GM19328 (cell line): ENCODE measurements at regions not wholly inside any gene's neighbourhood (a gene's known extent, or its start where the extent isn't known, plus 50 kb on each side); places are given as distances from the start of the nearest gene placed in this dataset.

Experiments used
- ATAC-seq: cut with Tn5 transposase; IDR thresholded peaks from one replicate; pipeline ENCODE4 v1.9.1; 2021; ENCODE audit warnings: mild to moderate bottlenecking, moderate library complexity; ENCODE audit not compliant: unreplicated experiment

GRCh38 chr6:112785408-112785807 lies 438.3 kb downstream of the RFPL4B start:
- no peak for ATAC-seq

GRCh38 chr6:112786801-112787200 lies 439.7 kb downstream of the RFPL4B start:
- no peak for ATAC-seq

- no peak for ATAC-seq
Measured at GRCh38 chr6:112787371-112787770, 440.2 kb downstream of the RFPL4B start.

- no peak for ATAC-seq
Measured at GRCh38 chr6:112795316-112795715, 448.2 kb downstream of the RFPL4B start.

DNA sequence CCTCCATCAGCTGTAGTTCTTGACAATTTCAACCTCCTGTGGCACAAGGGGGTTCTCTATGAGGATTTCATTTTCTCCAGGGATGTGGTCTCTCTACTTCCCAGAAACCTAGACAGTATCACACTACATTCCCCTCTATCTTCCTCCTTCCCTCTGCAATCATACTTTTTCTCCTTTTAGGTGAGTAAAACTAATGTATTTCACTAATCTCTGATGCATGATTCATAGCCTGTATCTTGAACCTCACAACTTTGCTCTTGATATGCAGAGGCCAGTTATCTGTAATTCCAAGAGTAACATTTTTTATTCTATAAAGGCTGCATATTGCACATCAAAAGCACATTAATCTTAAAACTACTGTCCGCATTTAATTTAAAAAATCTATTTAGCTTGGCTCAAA lies 449.6 kb downstream of the RFPL4B start:
- ATAC-seq = no peak

DNA sequence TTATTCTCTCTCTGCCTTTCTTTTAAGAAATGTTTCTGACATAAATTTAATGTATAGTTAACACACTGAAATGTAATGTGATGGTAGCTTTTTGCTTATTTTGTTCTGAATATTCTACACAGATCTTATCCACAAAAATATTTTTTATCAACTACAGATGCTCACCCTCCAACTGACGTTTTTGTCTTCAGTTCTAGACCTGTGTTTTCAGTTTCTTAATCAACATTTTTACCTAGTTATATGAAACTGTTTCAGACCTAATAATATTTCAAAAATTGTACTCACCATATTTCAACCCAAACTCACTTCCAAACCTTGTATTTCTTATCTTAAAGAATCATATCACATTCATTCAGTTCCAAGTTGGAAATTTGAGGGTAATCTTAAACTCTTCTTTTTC lies 452.8 kb downstream of the RFPL4B start:
- no peak for ATAC-seq

DNA sequence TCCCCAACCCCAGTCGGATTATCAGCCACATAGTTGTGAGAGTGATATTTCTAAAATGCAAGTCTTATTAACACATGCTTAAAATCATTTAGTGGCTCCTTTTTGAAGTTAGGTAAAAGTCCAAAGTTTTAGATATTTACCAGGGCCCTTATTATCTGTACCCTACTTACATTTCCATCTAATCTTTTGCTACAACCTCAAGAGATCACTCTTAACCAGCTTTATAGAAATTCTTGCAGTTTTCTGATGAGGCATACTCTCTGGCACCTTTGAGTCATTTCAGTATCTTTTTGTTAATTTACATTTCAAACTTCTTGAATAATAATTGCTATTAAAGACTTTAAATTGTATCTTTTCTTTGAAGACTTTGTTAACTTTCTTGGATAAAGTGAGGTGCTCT lies 453.3 kb downstream of the RFPL4B start:
- ATAC-seq = no peak

DNA sequence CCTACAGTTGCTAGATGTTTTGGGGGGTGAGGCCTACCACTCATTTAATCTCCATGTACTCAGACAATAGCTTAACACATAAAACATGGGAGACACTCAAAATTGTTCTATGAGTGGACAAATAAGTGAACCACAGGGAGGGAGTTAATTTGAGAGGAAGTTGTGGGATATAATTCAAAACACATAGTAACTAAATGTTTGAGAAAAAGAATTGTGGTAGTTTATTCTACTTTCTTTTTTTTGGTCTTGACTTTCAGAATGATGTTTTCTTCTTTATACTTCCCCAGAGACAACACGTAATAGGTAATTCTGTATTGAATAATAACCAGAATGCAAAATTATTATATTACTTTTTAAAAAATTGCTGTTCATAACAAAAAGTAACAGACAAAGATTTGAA lies 453.8 kb downstream of the RFPL4B start:
- ATAC-seq = no peak

GRCh38 chr6:112801468-112802080 lies 454.4 kb downstream of the RFPL4B start:
- no peak for ATAC-seq

GRCh38 chr6:112802144-112802543 lies 455.0 kb downstream of the RFPL4B start:
- no peak for ATAC-seq

- ATAC-seq = no peak
Measured at GRCh38 chr6:112804638-112805330, 457.7 kb downstream of the RFPL4B start.

DNA sequence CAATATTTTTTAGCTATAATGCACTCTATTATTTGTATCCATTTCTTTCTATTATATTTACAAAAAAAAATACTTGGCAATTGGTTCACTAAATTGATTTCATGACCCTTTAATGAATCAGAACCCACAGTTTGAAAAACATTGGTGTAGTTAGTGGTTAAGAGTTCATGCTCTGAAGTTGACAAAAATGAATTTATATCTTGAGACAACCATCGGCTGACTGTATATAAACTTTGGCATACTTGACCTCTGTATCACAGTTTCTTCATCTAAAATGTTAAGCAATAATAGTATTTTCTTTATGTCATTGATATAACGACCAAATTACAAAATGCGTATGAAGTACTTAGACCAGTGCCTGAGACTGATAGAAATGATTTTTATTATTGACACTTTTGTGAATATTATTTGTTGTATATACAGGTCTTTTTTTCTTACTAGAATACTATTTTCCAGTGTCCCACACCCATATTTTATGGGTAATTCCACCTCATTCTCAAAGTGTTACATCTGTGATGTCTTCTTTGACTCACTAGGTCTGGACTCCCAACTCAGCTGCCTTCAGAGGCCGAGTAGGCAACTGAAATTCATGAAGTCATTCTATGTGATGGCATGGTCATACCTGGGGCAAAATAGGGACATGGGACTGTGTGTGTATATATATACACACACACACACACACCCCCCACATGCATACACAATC lies 459.2 kb downstream of the RFPL4B start:
- no peak for ATAC-seq

DNA sequence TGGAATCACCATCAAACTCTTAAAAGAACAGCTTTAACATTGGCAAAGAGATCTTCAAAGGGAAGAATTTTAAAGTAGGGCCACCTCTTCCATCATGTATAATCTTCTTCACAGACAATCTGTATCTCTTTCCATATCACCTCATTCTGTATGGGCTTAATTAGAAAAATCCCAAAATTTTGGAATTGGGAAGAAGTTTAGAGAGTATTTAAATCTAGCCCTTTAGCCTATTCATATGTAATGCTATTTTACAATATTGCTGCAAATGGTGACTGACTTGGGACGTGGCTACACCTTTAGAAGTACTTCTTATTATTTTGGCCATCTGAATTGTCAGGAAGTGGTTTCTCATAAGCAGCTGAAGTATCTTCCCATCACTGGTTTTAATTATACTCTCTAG lies 474.3 kb downstream of the RFPL4B start:
- no peak for ATAC-seq

DNA sequence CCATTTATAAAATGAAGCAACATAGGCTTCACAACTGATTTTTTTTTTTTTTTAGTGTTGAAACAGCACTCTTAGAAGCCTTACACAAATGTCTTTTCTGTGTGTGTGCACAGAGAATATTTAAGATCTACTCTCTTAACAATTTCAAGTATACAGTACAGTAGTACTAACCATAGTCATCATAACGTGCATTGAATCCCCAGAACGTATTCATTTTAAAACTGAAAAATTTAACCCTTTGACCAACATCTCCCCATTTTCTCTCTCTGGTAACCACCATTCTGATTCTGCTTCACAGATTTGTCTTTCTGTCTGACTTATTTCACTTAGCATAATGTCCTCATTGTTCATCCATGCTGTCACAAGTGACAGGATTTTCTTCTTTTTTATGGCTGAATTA lies 475.6 kb downstream of the RFPL4B start:
- ATAC-seq = no peak

DNA sequence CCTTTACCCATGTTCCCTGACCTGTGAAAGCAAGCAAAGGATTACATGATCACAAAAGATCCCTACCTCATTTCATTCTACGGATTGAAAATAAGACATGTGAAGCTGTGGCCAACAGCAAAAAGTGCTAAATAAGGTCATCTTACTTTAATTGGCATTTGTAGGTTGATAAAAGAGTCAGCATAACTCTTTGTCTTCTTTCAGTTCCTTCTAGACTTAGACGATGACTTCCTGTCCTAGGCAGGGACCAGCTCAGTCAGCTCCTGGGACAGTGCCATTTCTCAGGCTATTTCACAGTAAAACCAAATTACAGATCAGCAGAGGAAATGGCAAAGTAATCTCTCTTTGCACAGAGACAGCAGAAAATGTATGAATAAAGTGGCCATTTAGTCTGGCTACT lies 480.7 kb downstream of the RFPL4B start:
- peak; percentile 98 for ATAC-seq

- ATAC-seq = no peak
Measured at GRCh38 chr6:112831022-112831421, 483.9 kb downstream of the RFPL4B start.

DNA sequence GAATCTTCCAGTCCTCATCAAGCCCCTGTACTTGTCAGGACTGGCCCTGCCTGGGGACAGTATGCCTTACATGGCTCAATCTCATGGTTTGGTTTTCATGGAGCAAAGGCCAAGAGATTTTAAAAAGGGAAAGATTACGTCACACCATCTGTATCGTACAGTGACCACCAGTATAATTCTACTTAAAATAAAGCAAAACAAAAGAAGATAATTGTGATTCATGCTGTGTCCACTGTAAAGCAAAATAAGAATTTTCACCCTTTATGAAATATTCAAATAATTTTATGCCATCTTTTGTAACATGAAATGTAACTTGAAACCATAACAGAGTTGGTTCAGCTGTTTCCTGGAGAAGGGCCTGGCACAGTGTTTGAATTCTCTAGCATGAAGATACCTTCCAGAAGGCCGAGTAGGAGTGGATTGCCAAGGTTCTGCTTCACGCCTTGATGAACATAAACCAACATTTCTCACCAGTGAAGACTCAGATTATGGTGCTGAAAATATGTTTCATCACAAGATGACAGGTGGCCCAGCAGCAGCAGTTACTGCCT lies 486.5 kb downstream of the RFPL4B start:
- ATAC-seq = no peak

DNA sequence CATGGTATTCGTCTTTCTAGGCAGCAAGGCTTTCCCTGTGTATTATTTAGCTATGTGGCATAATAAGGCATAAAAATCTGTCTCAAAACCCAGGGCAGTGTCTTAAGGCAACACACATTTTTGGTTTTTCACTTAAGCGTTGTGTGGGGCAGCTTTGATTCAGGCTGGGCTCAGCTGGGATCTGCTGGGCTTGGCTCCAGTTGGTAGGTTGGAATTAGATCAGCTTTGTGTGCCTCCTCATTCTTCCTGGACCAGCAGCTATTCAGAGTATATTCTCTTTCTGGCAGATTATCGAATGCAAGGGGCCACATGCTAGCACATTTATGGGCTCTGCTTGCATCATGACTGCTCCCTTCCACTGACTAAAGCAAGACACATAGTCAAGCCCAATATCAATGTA lies 487.9 kb downstream of the RFPL4B start:
- no peak for ATAC-seq

DNA sequence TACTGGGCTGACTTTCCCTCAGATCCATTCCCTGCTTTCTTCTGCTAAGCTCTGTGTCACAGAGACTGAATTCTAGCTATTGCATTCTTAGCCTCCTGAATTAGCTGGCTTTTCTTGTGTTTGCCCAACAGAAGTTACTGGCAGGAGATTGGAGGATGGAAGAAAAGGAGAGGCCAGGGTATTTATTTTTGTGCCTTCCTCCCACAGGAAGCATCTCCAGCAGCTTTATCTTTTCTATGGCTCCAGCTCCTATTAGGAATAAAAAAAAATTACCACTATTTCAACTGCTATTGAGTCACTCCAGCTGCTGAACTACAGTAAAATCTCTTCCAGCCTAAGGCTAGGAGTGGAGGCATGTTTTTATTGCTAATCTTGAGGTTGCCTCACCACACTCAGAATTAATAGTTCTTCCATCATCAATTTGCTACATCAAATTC lies 492.4 kb downstream of the RFPL4B start:
- ATAC-seq = no peak

GRCh38 chr6:112841553-112842329 lies 494.6 kb downstream of the RFPL4B start:
- ATAC-seq = peak; percentile 83

DNA sequence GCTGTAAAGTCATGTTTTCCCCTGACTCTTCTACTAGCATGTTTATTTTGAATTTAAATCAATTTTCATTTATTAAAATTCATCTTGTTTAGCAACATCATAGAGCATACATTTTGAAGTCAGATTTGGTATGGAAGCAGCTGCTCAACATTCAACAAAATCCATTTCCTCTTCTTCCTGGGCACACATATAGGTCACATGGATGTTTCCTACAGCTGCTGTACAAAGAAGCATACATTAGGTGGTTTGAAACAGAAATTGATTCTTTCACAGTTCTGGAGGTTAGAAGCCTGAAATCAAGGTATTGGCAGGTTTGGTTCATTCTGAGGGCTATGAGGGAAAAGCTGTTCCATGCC lies 495.2 kb downstream of the RFPL4B start:
- ATAC-seq = peak; percentile 14
